A549 (cell line): ENCODE measurements at regions not wholly inside any gene's neighbourhood (a gene's known extent, or its start where the extent isn't known, plus 50 kb on each side); places are given as distances from the start of the nearest gene placed in this dataset.

Experiments
- PHF8 ChIP-seq: fragments of 200-600 bp; sonication (generic); IDR thresholded peaks from 2 replicates; pipeline ENCODE4 v1.6.1; 2016; ENCODE audit warnings: low read depth, mild to moderate bottlenecking, antibody characterized with exemption, moderate library complexity, borderline replicate concordance
- TF ChIP-seq, protein P1 (sequence below): fragments of >200 bp; sonication (Bioruptor Twin); formaldehyde crosslinking; IDR thresholded peaks from 3 replicates; pipeline ENCODE4 v1.5.1; 2016

GRCh38 chr16:66236301-66236700, 130.2 kb upstream of the CDH5 start:
- TF ChIP-seq, protein P1, sequence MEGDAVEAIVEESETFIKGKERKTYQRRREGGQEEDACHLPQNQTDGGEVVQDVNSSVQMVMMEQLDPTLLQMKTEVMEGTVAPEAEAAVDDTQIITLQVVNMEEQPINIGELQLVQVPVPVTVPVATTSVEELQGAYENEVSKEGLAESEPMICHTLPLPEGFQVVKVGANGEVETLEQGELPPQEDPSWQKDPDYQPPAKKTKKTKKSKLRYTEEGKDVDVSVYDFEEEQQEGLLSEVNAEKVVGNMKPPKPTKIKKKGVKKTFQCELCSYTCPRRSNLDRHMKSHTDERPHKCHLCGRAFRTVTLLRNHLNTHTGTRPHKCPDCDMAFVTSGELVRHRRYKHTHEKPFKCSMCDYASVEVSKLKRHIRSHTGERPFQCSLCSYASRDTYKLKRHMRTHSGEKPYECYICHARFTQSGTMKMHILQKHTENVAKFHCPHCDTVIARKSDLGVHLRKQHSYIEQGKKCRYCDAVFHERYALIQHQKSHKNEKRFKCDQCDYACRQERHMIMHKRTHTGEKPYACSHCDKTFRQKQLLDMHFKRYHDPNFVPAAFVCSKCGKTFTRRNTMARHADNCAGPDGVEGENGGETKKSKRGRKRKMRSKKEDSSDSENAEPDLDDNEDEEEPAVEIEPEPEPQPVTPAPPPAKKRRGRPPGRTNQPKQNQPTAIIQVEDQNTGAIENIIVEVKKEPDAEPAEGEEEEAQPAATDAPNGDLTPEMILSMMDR, result no peak
- no peak for TF ChIP-seq PHF8
